ENCODE measurements at regions not wholly inside any gene's neighbourhood (a gene's known extent, or its start where the extent isn't known, plus 50 kb on each side); places are given as distances from the start of the nearest gene placed in this dataset.

DNA sequence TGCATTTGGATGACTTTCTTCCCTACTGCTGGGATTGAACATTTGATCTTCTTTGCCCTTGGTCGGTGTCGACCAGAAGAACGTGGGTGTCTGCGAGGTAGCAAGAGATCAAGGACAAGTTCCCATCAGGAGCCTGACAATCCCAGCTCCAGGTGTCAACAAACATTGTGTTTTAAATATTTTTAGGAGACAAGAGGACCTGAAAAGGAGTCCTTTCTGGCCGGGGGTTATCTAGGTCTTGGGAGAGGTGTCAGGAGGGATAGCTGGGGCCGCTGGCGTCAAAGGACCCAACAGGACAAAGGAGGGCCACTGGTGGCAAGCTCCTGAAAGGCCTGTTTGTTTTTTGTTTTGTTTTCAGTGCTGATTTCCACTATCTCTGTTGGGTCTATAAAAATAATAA is 308.4 kb upstream of the ERCC4 start:
- no peak for TF ChIP-seq ELF4 (CRISPR knock-in tag; IDR thresholded peaks at IDR 0.05)
- TF ChIP-seq, protein P1, sequence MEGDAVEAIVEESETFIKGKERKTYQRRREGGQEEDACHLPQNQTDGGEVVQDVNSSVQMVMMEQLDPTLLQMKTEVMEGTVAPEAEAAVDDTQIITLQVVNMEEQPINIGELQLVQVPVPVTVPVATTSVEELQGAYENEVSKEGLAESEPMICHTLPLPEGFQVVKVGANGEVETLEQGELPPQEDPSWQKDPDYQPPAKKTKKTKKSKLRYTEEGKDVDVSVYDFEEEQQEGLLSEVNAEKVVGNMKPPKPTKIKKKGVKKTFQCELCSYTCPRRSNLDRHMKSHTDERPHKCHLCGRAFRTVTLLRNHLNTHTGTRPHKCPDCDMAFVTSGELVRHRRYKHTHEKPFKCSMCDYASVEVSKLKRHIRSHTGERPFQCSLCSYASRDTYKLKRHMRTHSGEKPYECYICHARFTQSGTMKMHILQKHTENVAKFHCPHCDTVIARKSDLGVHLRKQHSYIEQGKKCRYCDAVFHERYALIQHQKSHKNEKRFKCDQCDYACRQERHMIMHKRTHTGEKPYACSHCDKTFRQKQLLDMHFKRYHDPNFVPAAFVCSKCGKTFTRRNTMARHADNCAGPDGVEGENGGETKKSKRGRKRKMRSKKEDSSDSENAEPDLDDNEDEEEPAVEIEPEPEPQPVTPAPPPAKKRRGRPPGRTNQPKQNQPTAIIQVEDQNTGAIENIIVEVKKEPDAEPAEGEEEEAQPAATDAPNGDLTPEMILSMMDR (IDR thresholded peaks at IDR 0.05 in 2 of 3, conservative IDR thresholded peaks at IDR 0.05 in 1 of 3; ENCODE audit: insufficient read depth in 2 of 3, low read depth in 1 of 3, low read length in 3 of 3): no peak
- TF ChIP-seq EP300 (IDR thresholded peaks at IDR 0.05; ENCODE audit: low read length): no peak
- no peak for TF ChIP-seq RAD21 (CRISPR knock-in tag; conservative IDR thresholded peaks at IDR 0.05 in 1 of 2, IDR thresholded peaks at IDR 0.05 in 1 of 2)
- no peak for TF ChIP-seq MED1 (CRISPR knock-in tag; IDR thresholded peaks at IDR 0.05; ENCODE audit: borderline replicate concordance)
- no peak for TF ChIP-seq ZFP36 (IDR thresholded peaks at IDR 0.05; ENCODE audit: low read depth, low read length, partially characterized antibody)
- TF ChIP-seq, protein P2, sequence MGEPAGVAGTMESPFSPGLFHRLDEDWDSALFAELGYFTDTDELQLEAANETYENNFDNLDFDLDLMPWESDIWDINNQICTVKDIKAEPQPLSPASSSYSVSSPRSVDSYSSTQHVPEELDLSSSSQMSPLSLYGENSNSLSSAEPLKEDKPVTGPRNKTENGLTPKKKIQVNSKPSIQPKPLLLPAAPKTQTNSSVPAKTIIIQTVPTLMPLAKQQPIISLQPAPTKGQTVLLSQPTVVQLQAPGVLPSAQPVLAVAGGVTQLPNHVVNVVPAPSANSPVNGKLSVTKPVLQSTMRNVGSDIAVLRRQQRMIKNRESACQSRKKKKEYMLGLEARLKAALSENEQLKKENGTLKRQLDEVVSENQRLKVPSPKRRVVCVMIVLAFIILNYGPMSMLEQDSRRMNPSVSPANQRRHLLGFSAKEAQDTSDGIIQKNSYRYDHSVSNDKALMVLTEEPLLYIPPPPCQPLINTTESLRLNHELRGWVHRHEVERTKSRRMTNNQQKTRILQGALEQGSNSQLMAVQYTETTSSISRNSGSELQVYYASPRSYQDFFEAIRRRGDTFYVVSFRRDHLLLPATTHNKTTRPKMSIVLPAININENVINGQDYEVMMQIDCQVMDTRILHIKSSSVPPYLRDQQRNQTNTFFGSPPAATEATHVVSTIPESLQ (CRISPR knock-in tag; IDR thresholded peaks at IDR 0.05): no peak
- TF ChIP-seq, protein P3, sequence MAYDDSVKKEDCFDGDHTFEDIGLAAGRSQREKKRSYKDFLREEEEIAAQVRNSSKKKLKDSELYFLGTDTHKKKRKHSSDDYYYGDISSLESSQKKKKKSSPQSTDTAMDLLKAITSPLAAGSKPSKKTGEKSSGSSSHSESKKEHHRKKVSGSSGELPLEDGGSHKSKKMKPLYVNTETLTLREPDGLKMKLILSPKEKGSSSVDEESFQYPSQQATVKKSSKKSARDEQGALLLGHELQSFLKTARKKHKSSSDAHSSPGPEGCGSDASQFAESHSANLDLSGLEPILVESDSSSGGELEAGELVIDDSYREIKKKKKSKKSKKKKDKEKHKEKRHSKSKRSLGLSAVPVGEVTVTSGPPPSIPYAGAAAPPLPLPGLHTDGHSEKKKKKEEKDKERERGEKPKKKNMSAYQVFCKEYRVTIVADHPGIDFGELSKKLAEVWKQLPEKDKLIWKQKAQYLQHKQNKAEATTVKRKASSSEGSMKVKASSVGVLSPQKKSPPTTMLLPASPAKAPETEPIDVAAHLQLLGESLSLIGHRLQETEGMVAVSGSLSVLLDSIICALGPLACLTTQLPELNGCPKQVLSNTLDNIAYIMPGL (CRISPR knock-in tag; IDR thresholded peaks at IDR 0.05): no peak
- TF ChIP-seq SIN3A (IDR thresholded peaks at IDR 0.05; ENCODE audit: borderline replicate concordance in 2 of 2, control insufficient read depth in 1 of 2, low read depth in 2 of 2, low read length in 2 of 2): no peak
- TF ChIP-seq, protein P4, sequence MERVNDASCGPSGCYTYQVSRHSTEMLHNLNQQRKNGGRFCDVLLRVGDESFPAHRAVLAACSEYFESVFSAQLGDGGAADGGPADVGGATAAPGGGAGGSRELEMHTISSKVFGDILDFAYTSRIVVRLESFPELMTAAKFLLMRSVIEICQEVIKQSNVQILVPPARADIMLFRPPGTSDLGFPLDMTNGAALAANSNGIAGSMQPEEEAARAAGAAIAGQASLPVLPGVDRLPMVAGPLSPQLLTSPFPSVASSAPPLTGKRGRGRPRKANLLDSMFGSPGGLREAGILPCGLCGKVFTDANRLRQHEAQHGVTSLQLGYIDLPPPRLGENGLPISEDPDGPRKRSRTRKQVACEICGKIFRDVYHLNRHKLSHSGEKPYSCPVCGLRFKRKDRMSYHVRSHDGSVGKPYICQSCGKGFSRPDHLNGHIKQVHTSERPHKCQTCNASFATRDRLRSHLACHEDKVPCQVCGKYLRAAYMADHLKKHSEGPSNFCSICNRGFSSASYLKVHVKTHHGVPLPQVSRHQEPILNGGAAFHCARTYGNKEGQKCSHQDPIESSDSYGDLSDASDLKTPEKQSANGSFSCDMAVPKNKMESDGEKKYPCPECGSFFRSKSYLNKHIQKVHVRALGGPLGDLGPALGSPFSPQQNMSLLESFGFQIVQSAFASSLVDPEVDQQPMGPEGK (CRISPR knock-in tag; IDR thresholded peaks at IDR 0.05; ENCODE audit: borderline replicate concordance): no peak
- no peak for TF ChIP-seq RAD51 (IDR thresholded peaks at IDR 0.05; ENCODE audit: borderline replicate concordance, low read depth)
- TF ChIP-seq, protein P5, sequence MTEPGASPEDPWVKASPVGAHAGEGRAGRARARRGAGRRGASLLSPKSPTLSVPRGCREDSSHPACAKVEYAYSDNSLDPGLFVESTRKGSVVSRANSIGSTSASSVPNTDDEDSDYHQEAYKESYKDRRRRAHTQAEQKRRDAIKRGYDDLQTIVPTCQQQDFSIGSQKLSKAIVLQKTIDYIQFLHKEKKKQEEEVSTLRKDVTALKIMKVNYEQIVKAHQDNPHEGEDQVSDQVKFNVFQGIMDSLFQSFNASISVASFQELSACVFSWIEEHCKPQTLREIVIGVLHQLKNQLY (CRISPR knock-in tag; conservative IDR thresholded peaks at IDR 0.05): no peak
- TF ChIP-seq ZNF699 (CRISPR knock-in tag; IDR thresholded peaks at IDR 0.05; ENCODE audit: insufficient replicate concordance): no peak
